ENCODE measurements at regions not wholly inside any gene's neighbourhood (a gene's known extent, or its start where the extent isn't known, plus 50 kb on each side); places are given as distances from the start of the nearest gene placed in this dataset.

DNA sequence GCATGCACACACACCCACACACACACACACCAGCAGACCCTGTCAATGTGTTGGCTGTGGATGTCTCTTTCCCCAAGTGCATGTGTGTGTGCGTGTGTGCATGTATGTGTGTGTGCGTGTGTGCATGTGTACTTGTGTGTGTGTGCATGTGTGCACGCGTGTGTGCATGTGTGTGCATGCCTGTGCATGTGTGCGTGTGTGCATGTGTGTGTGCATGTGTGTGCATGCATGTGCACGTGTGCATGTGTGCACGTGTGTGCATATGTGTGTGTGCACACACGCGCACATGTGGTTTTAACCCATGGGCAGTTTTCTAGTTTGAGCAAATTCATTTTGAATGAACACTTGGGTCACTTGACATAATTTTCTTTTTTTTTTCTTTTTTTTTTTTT lies 268.8 kb upstream of the IRX1 start:
- TF ChIP-seq, protein P1, sequence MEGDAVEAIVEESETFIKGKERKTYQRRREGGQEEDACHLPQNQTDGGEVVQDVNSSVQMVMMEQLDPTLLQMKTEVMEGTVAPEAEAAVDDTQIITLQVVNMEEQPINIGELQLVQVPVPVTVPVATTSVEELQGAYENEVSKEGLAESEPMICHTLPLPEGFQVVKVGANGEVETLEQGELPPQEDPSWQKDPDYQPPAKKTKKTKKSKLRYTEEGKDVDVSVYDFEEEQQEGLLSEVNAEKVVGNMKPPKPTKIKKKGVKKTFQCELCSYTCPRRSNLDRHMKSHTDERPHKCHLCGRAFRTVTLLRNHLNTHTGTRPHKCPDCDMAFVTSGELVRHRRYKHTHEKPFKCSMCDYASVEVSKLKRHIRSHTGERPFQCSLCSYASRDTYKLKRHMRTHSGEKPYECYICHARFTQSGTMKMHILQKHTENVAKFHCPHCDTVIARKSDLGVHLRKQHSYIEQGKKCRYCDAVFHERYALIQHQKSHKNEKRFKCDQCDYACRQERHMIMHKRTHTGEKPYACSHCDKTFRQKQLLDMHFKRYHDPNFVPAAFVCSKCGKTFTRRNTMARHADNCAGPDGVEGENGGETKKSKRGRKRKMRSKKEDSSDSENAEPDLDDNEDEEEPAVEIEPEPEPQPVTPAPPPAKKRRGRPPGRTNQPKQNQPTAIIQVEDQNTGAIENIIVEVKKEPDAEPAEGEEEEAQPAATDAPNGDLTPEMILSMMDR (IDR thresholded peaks at IDR 0.05) = no peak
- no peak for TF ChIP-seq ZFX (IDR thresholded peaks at IDR 0.05; ENCODE audit: borderline replicate concordance)
